HG03103 (cell line): ENCODE measurements at regions not wholly inside any gene's neighbourhood (a gene's known extent, or its start where the extent isn't known, plus 50 kb on each side); places are given as distances from the start of the nearest gene placed in this dataset.
"Not testable (repeated sequence)": the region's sequence is repeated elsewhere in the genome, so short reads cannot be mapped to it uniquely, and the experiment has no call there.

Experiments used
- ATAC-seq: cut with Tn5 transposase; IDR thresholded peaks from one replicate; pipeline ENCODE4 v1.9.1; 2021; ENCODE audit warnings: low read depth; ENCODE audit not compliant: unreplicated experiment

DNA sequence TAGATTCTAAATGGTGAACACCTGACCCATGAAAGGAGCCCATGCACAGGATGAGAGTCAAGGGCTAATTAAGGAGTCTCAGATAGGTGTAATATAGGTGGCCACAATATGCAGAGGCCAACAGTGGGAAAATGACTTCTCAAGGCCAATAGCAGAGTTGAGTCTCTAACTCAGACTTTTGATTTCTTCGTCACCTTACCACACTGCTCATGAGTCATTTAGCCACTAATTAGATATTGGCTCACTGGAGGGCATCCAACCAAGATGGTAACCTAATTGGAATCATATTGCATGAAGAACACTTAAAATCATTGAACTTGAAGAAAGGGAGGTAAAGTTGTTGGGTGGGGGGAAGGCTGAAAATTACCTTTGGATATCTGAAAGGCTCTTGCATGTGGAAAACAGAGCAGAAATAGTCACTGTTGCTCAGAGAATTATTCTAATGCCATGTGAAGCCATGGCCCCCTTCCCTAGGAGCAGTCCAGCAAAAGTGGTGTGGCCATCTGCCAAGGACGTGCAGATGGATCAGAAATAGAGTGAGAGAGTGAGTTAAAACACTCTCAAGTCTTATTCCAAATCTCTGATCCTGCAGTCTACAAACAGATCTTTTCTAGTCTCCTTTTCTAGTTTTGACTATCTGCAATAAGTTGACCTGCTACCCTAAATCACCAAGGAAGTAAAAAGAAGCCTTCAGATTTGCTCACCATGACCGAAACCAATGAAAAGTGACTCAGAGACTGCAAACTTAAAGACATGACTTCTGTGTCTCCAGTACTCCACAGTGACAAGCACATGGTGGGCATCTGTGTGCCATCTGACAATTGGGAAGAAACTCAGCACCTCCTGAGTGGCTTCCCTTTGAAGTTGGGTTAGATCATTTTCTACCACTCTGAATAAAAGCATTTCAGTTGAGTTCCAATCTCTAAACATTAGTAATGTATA, 93.9 kb upstream of the C1QTNF7 start:
- ATAC-seq: no peak

DNA sequence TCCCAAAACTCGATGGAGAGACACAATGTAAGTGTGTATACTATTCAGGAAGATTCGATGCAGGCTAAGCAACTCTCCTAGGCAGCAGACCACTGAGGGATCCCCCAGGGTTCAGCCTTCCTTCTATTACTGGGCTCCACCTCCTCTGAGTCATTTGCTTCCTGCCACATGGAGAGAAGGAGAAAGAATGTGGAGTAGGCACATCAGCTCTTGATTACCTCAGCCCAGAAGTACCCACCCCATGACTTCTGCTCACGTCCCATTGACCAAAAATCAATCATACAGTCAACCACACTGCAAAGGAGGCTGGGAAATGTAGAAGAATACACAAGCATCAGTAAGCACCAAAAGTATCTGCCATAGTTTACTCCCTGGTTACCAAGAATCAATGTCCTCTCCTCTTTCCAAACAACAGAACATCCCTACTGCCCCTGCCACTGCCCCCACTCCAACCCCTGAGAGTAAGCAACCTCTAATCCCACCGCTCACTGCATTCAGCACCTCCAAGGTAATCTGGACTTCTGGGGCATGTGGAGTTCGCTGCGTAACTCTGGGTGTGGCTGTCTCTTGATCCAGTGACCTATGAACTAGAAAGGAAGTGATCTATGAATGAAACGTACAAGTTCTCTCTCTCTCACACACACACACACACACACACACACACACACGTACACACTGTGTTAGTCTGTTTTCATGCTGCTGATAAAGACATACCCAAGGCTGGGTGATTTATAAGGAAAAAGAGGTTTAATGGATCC, 91.2 kb upstream of the C1QTNF7 start:
- no peak for ATAC-seq

DNA sequence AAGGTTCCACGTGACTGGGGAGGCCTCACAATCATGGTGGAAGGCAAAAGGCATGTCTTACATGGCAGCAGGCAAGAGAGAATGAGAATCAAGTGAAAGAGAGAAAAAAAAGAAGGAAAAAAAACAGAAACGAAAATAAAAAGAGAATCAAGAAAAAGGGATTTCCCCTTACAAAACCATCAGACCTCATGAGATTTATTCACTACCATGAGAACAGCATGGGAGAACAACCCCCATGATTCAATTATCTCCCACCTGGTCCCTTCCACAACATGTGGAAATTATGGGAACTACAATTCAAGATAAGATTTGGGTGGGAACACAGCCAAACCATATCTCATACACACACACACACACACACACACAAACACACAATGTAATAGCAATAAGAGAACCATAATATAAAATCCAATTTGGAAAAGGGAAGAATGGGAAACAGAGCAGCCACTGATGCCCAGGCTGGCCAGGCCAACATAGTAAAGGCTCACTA, 90.6 kb upstream of the C1QTNF7 start:
- not testable (repeated sequence) for ATAC-seq

DNA sequence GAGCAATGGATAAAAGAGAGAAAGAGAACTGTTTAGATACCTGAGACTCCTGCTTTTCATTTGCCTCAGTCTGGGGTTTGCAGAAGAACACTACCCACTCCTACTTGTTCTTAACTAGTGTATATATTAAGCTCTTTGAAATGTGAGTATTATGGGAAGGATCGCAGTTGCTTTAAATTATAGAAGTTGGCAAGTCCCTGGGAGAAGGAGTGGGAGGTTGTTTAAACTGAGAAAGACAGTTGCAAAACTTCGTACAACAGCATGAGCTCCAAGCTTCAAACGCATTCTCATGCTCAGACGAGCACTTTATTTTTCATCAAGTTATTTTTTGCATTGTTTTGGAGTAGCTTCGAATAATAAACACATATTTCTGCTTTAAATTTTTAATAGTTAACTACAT, 88.1 kb upstream of the C1QTNF7 start:
- no peak for ATAC-seq

DNA sequence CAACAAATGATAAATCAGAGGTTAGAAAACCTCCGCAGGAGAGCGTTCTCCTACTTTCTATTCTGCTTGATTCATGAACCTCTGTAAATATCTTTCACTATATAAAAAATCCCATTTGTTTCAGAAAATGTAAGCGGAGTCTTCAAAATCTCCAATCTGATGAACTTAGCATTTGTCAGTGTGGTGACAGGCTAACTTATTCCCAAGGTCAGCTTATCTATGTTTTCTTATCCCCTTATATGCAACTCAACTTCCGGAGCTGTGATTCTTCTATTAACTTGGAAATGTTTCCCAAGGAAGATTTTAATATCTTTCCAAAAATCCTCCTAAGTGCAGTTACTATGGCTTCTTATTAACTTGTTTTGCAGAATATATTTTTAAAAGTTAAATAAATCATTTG, 87.5 kb upstream of the C1QTNF7 start:
- no peak for ATAC-seq

DNA sequence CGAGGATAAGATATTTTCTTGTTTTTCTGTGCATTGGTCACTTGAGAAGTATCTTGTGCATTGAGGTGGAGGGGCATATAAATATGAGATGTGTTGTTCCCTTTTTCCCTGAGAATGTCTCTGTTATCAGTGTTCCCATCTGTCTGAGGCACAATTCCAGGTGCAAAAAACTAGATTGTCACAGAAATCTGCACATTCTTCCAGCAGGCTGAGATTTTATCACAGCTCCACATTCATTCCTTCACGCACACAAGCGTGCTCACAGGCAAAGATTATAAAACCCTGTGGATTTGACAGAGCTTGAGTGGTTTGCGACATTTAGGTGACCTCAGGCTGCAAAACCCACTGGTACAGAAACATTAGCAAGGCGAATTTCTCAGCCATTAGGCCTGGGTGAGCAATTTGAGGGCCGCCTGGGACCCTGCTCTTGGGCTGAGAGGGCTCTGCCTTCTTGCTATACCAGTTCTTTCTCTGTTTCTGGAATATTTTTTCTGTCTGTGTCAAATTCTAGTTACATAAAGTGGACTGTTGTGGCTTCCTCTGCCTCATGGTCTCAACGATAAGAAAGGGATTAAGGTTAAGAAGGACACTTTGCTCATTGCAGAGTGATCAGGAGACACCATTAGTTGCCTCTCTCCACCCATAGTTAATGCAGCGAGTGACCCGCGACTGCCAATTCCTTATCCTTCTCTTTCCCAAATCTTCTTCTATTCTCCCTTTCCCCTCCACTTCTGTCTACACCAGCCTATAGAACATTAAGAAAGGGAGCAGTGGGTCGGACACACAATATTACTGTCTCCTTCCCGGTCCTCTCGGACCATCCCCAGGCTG, 86.7 kb upstream of the C1QTNF7 start:
- no peak for ATAC-seq

DNA sequence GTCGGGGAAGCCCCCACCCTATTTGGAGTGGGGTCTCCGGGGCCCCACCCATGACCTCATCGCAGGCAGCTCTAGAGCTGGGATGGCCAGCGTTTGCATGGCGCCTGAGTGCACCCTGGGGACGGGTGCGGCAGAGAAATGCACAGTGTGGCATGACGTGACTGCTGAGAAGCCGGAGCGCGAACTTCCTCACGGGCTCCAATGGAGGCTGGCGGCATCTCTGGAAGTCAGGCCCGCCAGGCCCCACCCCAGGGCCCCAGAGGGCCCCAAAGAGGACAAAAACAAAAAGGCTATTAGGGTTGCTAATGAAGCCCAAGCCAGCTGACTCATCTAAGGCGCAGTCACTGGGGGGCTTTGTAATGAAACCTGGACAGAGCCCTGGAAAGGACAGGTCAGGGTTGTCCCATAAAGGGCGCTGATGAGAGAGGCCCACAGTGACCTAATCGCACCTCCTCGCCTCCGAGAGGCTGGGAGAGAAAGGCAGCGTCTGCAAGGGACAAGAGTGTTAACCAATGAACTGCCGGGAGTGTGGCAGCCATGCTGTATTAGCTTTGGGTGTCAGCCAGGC, 86.0 kb upstream of the C1QTNF7 start:
- no peak for ATAC-seq

DNA sequence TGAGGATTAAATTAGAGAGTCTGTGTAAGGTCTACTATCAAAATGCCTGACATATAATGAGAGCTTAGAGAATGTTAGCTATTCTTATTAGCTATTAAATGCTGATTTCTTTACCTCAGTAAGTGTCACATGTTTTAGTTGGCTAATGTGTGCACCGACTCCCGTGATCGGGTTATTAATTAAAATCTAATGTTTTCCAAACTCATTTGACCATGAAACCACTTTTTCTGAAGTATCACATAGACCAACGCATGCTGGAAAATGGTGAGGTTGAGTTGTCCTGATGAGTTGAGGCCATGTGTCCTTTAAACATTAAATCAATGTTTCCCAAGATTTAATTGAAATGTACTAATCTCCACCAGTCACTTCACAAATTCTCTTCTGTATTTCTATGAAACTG, 84.8 kb upstream of the C1QTNF7 start:
- no peak for ATAC-seq

DNA sequence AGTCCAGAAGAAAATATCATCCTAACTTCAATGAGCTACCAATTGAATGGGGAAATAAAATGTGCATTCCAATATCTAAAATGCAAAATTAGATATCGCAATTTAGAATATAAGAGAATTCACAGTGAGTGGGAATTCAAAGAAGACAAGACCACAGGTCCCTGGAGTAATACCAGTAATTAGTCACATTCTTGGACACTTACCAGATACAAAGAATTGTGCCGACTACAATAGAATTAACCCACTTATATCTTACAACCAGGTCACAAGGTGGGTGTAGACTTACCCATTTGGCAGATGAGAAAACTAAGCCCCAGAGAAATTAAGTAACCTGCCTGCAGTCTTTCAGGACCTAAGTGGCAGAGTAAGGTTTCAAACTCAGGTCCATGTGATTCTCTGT, 84.3 kb upstream of the C1QTNF7 start:
- no peak for ATAC-seq

DNA sequence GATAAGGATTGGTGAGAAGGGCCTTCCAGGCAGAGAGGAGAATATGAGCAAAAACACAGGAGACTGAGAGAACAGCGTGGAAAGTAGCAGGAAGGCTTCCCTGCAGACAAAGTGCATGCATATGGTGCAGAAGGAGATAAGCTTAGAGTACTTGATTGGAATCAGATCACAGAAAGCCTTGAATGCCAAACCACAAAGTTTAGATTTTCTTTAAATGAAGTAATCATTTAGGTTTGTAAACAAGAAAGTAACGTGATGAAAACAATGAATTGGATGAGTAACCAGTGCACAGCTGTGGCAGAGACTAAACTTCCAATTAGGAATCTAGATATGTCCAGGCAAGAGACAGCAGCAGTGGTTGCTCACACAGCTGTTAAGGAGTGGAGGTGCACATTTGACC, 83.8 kb upstream of the C1QTNF7 start:
- no peak for ATAC-seq

DNA sequence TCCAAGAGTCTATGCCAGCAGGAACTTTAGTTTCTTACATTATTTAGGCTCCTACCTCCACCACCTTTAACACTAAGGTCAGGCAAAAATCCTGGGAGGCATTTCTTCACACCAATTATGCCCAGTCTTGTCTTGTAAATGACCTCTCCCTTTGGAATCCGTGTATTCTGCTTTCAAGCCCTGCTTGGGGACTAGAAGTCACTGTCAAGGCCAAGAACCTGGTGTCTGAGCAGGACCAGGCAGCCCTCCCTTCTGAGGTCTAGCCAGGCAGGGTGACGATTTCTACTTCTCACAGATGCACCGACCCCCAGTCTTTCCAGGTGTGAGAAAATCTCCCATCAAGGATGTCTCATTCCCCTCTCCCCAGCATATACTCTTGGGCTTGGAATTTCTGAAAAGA, 82.7 kb upstream of the C1QTNF7 start:
- ATAC-seq: no peak

DNA sequence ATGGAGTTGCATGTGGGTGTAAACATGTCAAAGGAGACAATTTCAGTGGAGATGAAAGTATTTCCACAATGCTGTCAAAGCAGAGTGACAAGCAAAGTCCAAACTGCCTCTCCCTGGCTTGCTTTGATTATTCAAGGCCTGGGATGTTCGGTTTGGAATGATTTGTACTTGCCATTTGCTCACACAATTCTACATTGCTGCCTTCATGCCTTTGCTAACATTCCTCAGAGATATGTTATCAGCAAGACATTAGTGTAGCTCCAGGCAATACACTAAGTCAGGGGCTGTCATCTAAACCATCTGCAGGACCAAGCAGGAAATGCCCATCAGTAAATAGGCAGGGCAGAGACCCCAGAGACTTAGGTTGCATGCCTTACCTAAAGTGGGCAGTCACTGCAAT, 79.6 kb upstream of the C1QTNF7 start:
- no peak for ATAC-seq

DNA sequence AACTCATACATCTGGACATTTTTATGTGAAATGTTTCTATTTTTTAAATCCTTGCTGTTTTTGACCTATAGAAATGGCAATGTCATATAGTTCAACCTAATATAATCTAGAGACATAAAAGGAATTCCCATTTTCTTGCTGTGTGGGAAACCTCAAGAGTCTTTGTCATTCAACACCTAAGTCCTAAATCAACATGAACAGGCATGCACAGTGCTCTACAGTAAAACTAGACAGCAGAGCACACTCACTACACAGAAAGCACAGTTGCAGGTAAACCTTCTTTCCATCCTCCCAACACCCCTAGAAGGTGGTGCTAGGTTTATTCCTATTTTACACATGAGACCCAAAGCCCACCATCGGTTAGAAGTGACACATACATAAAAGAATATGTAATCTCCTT, 79.1 kb upstream of the C1QTNF7 start:
- no peak for ATAC-seq

DNA sequence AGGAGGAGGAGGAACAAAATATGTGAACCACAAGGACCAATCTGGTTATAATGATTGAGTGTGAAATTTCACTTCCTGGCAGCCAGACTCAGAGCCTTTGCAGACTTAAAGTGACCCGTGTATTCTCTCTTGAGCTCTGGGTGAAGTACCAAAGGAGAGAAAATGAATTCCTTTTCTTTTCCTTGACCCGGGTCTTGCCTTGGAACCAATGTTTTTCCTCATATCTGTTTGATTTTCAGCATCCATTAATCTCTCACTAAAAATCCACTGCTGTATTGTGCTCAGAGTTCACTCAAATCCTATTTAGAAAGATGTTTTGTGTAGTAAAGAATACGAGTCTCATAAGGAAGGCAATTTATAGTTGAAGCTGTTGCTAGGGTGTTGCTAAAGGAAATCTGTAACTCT, 78.3 kb upstream of the C1QTNF7 start:
- ATAC-seq: no peak

DNA sequence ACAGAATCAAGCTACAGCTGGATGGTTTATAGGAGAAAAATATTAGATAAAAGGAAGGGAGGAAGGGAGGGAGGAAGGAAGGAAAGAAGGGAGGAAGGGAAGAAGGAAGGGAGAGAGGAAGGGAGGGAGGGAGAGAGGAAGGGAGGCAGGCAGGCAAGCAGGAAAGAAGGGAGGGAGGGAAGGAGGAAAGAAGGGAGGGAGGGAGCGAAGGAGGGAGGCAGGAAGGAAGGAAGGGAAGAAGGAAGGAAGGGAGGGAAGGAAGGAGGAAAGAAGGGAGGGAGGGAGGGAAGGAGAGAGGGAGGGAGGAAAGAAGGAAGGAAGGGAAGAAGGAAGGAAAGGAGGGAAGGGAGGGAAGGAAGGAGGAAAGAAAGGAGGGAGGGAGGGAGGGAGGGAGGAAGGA, 77.9 kb upstream of the C1QTNF7 start:
- ATAC-seq: no peak

DNA sequence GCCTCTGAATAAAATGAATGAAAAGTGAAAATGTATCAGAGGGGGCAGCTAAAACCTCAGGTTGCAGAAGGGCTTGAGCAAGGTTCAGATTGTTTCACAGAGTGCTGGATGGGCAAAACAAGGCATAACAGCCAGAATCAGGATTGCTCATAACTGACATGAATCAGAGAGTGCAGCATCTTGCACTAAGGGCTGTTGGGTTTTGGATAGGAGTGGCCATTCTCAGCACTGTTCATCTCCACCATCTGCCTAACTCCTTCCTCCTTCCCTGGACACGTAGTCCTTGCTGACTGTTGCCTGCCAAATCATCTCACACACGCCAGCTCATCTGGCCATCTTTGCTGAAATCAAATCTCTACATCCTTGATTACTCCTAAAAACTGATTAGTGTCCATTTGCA, 75.3 kb upstream of the C1QTNF7 start:
- no peak for ATAC-seq

DNA sequence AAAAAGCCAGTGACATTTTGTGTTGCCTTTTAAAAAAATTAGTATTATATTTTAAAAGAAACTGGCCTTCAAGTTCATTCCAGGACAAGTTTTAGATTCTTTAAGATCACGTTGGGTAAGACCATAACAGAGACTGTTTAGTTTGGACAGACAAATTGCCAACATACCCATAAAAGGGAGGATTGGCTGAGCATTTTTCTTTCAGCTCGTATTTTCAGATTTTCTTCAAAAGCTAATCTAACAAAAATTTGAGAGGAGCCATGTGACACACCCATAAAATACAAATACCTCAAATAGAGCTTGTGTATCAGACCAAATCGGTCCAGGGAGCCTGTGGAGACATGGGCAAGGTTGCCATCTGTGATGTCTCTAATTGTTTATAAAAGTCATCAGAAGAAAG, 74.6 kb upstream of the C1QTNF7 start:
- ATAC-seq: no peak

DNA sequence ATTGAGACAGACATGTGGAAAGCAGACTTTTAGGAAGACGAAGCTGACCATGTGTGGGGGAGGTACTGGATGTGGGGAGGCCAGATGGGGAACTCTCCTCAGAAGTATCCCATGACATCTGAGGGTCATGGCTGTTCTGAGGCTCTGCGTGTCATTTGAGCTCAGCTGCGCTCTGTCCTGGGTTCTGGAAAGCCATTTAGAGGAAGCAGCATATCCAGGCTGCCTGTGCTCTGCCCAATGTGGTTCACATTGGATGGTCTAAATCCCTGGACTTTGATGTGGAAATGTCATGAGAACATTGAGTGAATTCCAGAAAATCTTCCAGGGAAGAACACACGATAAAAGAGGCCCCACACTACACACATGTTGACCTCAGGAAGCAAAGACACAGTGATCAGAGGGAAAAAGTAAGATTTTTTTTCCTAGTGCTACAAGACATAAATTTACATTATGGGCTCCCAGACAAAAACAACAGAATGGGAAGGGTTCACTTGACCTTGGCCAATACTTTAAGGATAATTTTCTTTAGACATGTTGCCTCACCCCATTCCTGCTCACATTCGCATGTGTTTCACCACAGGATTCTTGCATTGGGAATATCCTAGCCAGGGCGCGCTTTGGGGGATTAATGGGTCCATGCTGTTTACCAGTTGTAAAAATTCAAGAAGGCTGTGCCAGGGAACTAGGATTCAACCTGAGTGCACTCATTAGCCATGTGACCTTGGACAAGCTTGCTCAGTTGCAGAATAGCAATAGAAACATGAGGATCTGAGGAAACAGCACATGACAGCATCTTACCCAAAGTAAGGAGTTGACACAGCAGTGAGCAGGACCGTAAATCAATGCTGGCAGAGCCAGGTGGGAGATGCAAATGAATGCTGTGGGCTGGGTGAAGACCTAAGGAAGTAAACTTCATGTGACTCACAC, 73.2 kb upstream of the C1QTNF7 start:
- no peak for ATAC-seq

DNA sequence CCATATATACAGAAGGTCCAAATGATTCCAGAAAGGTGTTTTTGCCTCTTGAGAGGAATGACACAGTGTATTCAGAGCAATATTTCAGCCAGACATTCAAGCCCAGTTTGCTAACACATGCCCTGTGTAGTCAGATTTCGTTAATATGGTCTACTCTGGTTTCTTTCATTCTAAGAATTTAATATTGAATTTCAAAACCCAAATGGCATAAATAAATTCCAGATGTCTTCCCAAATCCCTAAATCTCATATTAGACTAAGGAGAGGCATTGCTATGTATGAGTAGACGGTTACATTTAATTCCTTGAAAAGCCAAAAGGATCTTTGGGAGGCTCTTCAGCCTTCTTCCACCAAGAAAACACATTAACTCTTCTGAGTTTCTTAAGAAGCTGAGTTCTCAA, 66.3 kb upstream of the C1QTNF7 start:
- ATAC-seq: no peak
